HL-60 (cell line): ENCODE measurements at regions not wholly inside any gene's neighbourhood (a gene's known extent, or its start where the extent isn't known, plus 50 kb on each side); places are given as distances from the start of the nearest gene placed in this dataset.

Experiments used
- DNase-seq, 2 experiments: peaks; one replicate each; pipeline ENCODE4 v3.0.0-alpha.2; 2010 to 2020; ENCODE audit warnings: low read depth in 1 of 2, low spot score in 1 of 2
- H3K27ac ChIP-seq: fragments of 250-450 bp; sonication (Bioruptor Pico); replicated peaks from 2 replicates; pipeline ENCODE4 v1.5.1; 2020; ENCODE audit warnings: mild to moderate bottlenecking, moderate library complexity
- H3K27me3 ChIP-seq: fragments of 250-450 bp; sonication (Bioruptor Pico); 2 replicates; pipeline ENCODE4 v1.5.1; 2021; ENCODE audit warnings: mild to moderate bottlenecking, moderate library complexity; ENCODE audit not compliant: insufficient read depth, poor library complexity, severe bottlenecking
- H3K4me3 ChIP-seq: replicated peaks from 2 replicates; pipeline ENCODE4 v1.5.1; 2011; ENCODE audit warnings: mild to moderate bottlenecking, control low read depth, low read length; ENCODE audit not compliant: insufficient read depth
- CTCF ChIP-seq: IDR thresholded peaks from one replicate; pipeline ENCODE4 v1.5.1; 2011; ENCODE audit warnings: low read length, control low read depth, inconsistent platforms; ENCODE audit not compliant: insufficient read depth
- GABPA ChIP-seq: IDR thresholded peaks from 2 replicates; pipeline ENCODE4 v1.6.1; 2012; ENCODE audit warnings: low read depth
- POLR2AphosphoS5 ChIP-seq: IDR thresholded peaks from 2 replicates; pipeline ENCODE4 v1.6.1; 2012; ENCODE audit warnings: low read depth
- REST ChIP-seq: IDR thresholded peaks from 2 replicates; pipeline ENCODE4 v1.6.1; 2012; ENCODE audit warnings: low read depth; ENCODE audit not compliant: insufficient replicate concordance
- SPI1 ChIP-seq: IDR thresholded peaks from 2 replicates; pipeline ENCODE4 v1.6.1; 2012; ENCODE audit warnings: low read depth, mild to moderate bottlenecking, borderline replicate concordance

- H3K4me3 ChIP-seq, result no peak overlapping the region
- no peak for DNase-seq
- H3K27ac ChIP-seq, result no peak overlapping the region
- TF ChIP-seq SPI1 (no peak), REST (no peak), POLR2AphosphoS5 (no peak)
- no peaks in the 10 kb centered on the region for H3K27me3 ChIP-seq
Observed at GRCh38 chr2:123485056-123485455, 540.0 kb upstream of the CNTNAP5 start.

GRCh38 chr2:123493687-123494086 lies 531.4 kb upstream of the CNTNAP5 start:
- no peak for TF ChIP-seq CTCF
- TF ChIP-seq GABPA, result no peak
- no peak for TF ChIP-seq POLR2AphosphoS5
- no peak for TF ChIP-seq SPI1
- no peak for TF ChIP-seq REST
- Histone ChIP-seq H3K27me3 (no peaks in the 10 kb centered on the region), H3K4me3 (no peak overlapping the region), H3K27ac (no peak overlapping the region)
- DNase-seq, result no peak

GRCh38 chr2:123495241-123495640 lies 529.8 kb upstream of the CNTNAP5 start:
- no peak overlapping the region for H3K27ac ChIP-seq
- H3K27me3 ChIP-seq, result no peaks in the 10 kb centered on the region
- H3K4me3 ChIP-seq, result no peak overlapping the region
- DNase-seq, result no peak
- TF ChIP-seq POLR2AphosphoS5, result no peak
- TF ChIP-seq REST, result no peak
- TF ChIP-seq CTCF, result no peak
- TF ChIP-seq SPI1, result no peak
- TF ChIP-seq GABPA, result no peak

GRCh38 chr2:123500346-123500745 lies 524.7 kb upstream of the CNTNAP5 start:
- DNase-seq, result no peak
- Histone ChIP-seq H3K27ac (no peak overlapping the region), H3K27me3 (no peaks in the 10 kb centered on the region), H3K4me3 (no peak overlapping the region)
- no peak for TF ChIP-seq GABPA
- no peak for TF ChIP-seq CTCF
- TF ChIP-seq REST, result no peak
- TF ChIP-seq SPI1, result no peak
- TF ChIP-seq POLR2AphosphoS5, result no peak
